GM23248 (cell line): ENCODE measurements at regions not wholly inside any gene's neighbourhood (a gene's known extent, or its start where the extent isn't known, plus 50 kb on each side); places are given as distances from the start of the nearest gene placed in this dataset.
A peak's percentile ranks its signal among the peaks of the same experiment; 100 is the strongest.
"Not testable (repeated sequence)": the region's sequence is repeated elsewhere in the genome, so short reads cannot be mapped to it uniquely, and the experiment has no call there.

Experiments
- DNase-seq: peaks from one replicate; pipeline ENCODE4 v3.0.0-alpha.2; 2015
- H2AFZ ChIP-seq: fragments of 200-600 bp; sonication (generic); 2 replicates; pipeline ENCODE4 v1.6.1; 2016; ENCODE audit warnings: antibody characterized with exemption
- H3F3A ChIP-seq: fragments of 200-600 bp; sonication (generic); 2 replicates; pipeline ENCODE4 v1.6.1; 2016; ENCODE audit warnings: mild to moderate bottlenecking, antibody characterized with exemption, mixed run types; ENCODE audit not compliant: insufficient read depth
- H3K27ac ChIP-seq: fragments of 200-600 bp; sonication (generic); 2 replicates; pipeline ENCODE4 v1.5.1; 2016; ENCODE audit warnings: mild to moderate bottlenecking
- H3K27me3 ChIP-seq: fragments of 200-600 bp; sonication (generic); replicated peaks from 2 replicates; pipeline ENCODE4 v1.6.1; 2016; ENCODE audit warnings: mild to moderate bottlenecking; ENCODE audit not compliant: insufficient read depth
- H3K36me3 ChIP-seq: fragments of 200-600 bp; sonication (generic); 2 replicates; pipeline ENCODE4 v1.6.1; 2016; ENCODE audit warnings: low read depth, mild to moderate bottlenecking
- H3K4me1 ChIP-seq: fragments of 200-600 bp; sonication (generic); 2 replicates; pipeline ENCODE4 v1.6.1; 2016; ENCODE audit warnings: mild to moderate bottlenecking; ENCODE audit not compliant: insufficient read depth
- H3K4me2 ChIP-seq: fragments of 200-600 bp; sonication (generic); one replicate; pipeline ENCODE4 v1.6.1; 2016; ENCODE audit warnings: mild to moderate bottlenecking; ENCODE audit not compliant: unreplicated experiment
- H3K4me3 ChIP-seq: fragments of 200-600 bp; sonication (generic); 2 replicates; pipeline ENCODE4 v1.5.1; 2016; ENCODE audit warnings: mild to moderate bottlenecking
- H3K79me2 ChIP-seq: fragments of 200-600 bp; sonication (generic); 2 replicates; pipeline ENCODE4 v1.6.1; 2016; ENCODE audit warnings: mild to moderate bottlenecking; ENCODE audit not compliant: insufficient read depth
- H3K9ac ChIP-seq: fragments of 200-600 bp; sonication (generic); 2 replicates; pipeline ENCODE4 v1.6.1; 2016; ENCODE audit warnings: mild to moderate bottlenecking
- H3K9me2 ChIP-seq: fragments of 200-600 bp; sonication (generic); 2 replicates; pipeline ENCODE4 v1.6.1; 2016; ENCODE audit warnings: mixed run types, mild to moderate bottlenecking, moderate library complexity; ENCODE audit not compliant: insufficient read depth
- H3K9me3 ChIP-seq: fragments of 200-600 bp; sonication (generic); one replicate; pipeline ENCODE4 v1.6.1; 2017; ENCODE audit warnings: low read depth
- H4K20me1 ChIP-seq: fragments of 200-600 bp; sonication (generic); 2 replicates; pipeline ENCODE4 v1.6.0; 2016; ENCODE audit not compliant: insufficient read depth
- EZH2 ChIP-seq: fragments of 200-600 bp; sonication (generic); IDR thresholded peaks from 2 replicates; pipeline ENCODE4 v1.6.1; 2018; ENCODE audit warnings: antibody characterized with exemption, mild to moderate bottlenecking; ENCODE audit not compliant: insufficient read depth, poor library complexity, severe bottlenecking
- EZH2phosphoT487 ChIP-seq: fragments of 200-600 bp; sonication (generic); IDR thresholded peaks from 2 replicates; pipeline ENCODE4 v1.6.1; 2018; ENCODE audit warnings: antibody characterized with exemption, moderate library complexity, mild to moderate bottlenecking, low read depth; ENCODE audit not compliant: insufficient read depth
- WGBS, 2 experiments: methylation state at CpG; one replicate each; pipeline ENCODE4 v1.1.6; 2015 to 2017; ENCODE audit warnings: low lambda C conversion rate in 2 of 2, low coverage in 1 of 2; ENCODE audit errors: missing lambda C conversion rate in 2 of 2; 5-methylcytosine and 5-hydroxymethylcytosine counted together
- in situ Hi-C: fragments of 300-500 bp; cut with MboI; formaldehyde crosslinking; loops from 2 replicates; pipeline ENCODE4 v1.15.0; 2020

- no peak overlapping the region for H3K4me3 ChIP-seq
- H3K36me3 ChIP-seq, result no peaks in the 10 kb centered on the region
- 0 out of 2 replicates have a peak, but pooled peaks cover 5% of the 10 kb centered on the region for H3K27me3 ChIP-seq
- H3K27ac ChIP-seq, result no peak overlapping the region
- no peaks in the 10 kb centered on the region for H4K20me1 ChIP-seq
- no peak for DNase-seq
- no peak overlapping the region for H3K9ac ChIP-seq
- no peaks in the 10 kb centered on the region for H3K9me2 ChIP-seq
- no peaks in the 10 kb centered on the region for H3F3A ChIP-seq
- WGBS, 2 experiments, result 45 to 51% methylated on average over 4 of the region's 4 CpGs
- in situ Hi-C loops, result no loop called here
- H3K9me3 ChIP-seq, result no peaks in the 10 kb centered on the region
- H3K4me1 ChIP-seq, result no peaks in the 10 kb centered on the region
- TF ChIP-seq EZH2 (no peak), EZH2phosphoT487 (no peak)
- H3K79me2 ChIP-seq, result no peaks in the 10 kb centered on the region
- no peak overlapping the region for H2AFZ ChIP-seq
- no peak overlapping the region for H3K4me2 ChIP-seq
These were observed 106.7 kb downstream of the LSMEM1 start for GRCh38 chr7:112587504-112587903.

- H3K36me3 ChIP-seq, in situ Hi-C loops, H3K4me1 ChIP-seq, H3K27me3 ChIP-seq, DNase-seq, H3K27ac ChIP-seq, H3K4me3 ChIP-seq, H2AFZ ChIP-seq, H3K79me2 ChIP-seq, H3K4me2 ChIP-seq, H3K9ac ChIP-seq, H3K9me3 ChIP-seq, H3F3A ChIP-seq, H4K20me1 ChIP-seq, H3K9me2 ChIP-seq: not testable (repeated sequence)
- WGBS, 2 experiments, result 54 to 58% methylated on average over 4 of the region's 4 CpGs
These were observed 111.9 kb downstream of the LSMEM1 start for GRCh38 chr7:112592565-112593263.

GRCh38 chr7:112594397-112594796, 113.6 kb downstream of the LSMEM1 start:
- peaks cover 5% of the 10 kb centered on the region; the same call in 1 of the 2 replicates for H3K4me1 ChIP-seq
- no peaks in the 10 kb centered on the region for H3K36me3 ChIP-seq
- 3% methylated on average over 3 of the region's 3 CpGs for WGBS, 2 experiments
- H3K4me2 ChIP-seq, result no peak overlapping the region
- no peaks in the 10 kb centered on the region for H3F3A ChIP-seq
- H3K9ac ChIP-seq, result no peak overlapping the region
- no peak overlapping the region for H3K27ac ChIP-seq
- in situ Hi-C loops, result no loop called here
- H4K20me1 ChIP-seq, result no peaks in the 10 kb centered on the region
- TF ChIP-seq EZH2phosphoT487, result no peak
- no peak for TF ChIP-seq EZH2
- H2AFZ ChIP-seq, result no peak overlapping the region
- no peaks in the 10 kb centered on the region for H3K9me3 ChIP-seq
- no peaks in the 10 kb centered on the region; the same call in 1 of the 2 replicates for H3K9me2 ChIP-seq
- H3K4me3 ChIP-seq, result no peak overlapping the region
- no peaks in the 10 kb centered on the region for H3K79me2 ChIP-seq
- no peaks in the 10 kb centered on the region for H3K27me3 ChIP-seq
- DNase-seq, result peak; percentile 54

GRCh38 chr7:112596260-112596659, 115.5 kb downstream of the LSMEM1 start:
- Histone ChIP-seq H3K9ac (no peak overlapping the region), H3K27me3 (no peaks in the 10 kb centered on the region), H3K9me3 (no peaks in the 10 kb centered on the region), H3K27ac (peak overlapping the region; percentile 3; the same call in 1 of the 2 replicates), H3K4me1 (peaks cover 5% of the 10 kb centered on the region; the same call in 1 of the 2 replicates), H3F3A (no peaks in the 10 kb centered on the region), H3K4me2 (no peak overlapping the region), H4K20me1 (no peaks in the 10 kb centered on the region), H3K79me2 (no peaks in the 10 kb centered on the region), H2AFZ (no peak overlapping the region), H3K9me2 (no peaks in the 10 kb centered on the region; the same call in 1 of the 2 replicates), H3K36me3 (no peaks in the 10 kb centered on the region), H3K4me3 (no peak overlapping the region)
- peak; percentile 70 for DNase-seq
- no peak for TF ChIP-seq EZH2
- TF ChIP-seq EZH2phosphoT487, result no peak
- 0 to 1% methylated on average over 3 of the region's 3 CpGs for WGBS, 2 experiments
- in situ Hi-C loops, result no loop called here

- Histone ChIP-seq H3K36me3 (no peaks in the 10 kb centered on the region), H3F3A (no peaks in the 10 kb centered on the region), H3K9me3 (no peaks in the 10 kb centered on the region), H3K4me3 (no peak overlapping the region), H3K27ac (no peak overlapping the region), H2AFZ (no peak overlapping the region), H3K9ac (no peak overlapping the region), H4K20me1 (no peaks in the 10 kb centered on the region), H3K4me1 (peaks cover 5% of the 10 kb centered on the region; the same call in 1 of the 2 replicates), H3K79me2 (no peaks in the 10 kb centered on the region), H3K9me2 (no peaks in the 10 kb centered on the region; the same call in 1 of the 2 replicates), H3K4me2 (no peak overlapping the region), H3K27me3 (no peaks in the 10 kb centered on the region)
- no peak for TF ChIP-seq EZH2phosphoT487
- TF ChIP-seq EZH2, result no peak
- DNase-seq, result no peak
- 9 to 27% methylated on average over 2 of the region's 2 CpGs for WGBS, 2 experiments
- in situ Hi-C loops, result no loop called here
These were observed 116.2 kb downstream of the LSMEM1 start for GRCh38 chr7:112596981-112597380.
